HUDEP-2 (cell line): ENCODE measurements at regions not wholly inside any gene's neighbourhood (a gene's known extent, or its start where the extent isn't known, plus 50 kb on each side); places are given as distances from the start of the nearest gene placed in this dataset.

Source experiments
- DNase-seq, 76 experiments: peaks; one replicate each; lab custom pipeline; 2025; ENCODE audit not compliant: unreplicated experiment in 76 of 76; lab: John Stamatoyannopoulos, UW

GRCh38 chr6:157769776-157770426 is 53.1 kb upstream of the SNX9 start:
- DNase-seq, result no peak

DNA sequence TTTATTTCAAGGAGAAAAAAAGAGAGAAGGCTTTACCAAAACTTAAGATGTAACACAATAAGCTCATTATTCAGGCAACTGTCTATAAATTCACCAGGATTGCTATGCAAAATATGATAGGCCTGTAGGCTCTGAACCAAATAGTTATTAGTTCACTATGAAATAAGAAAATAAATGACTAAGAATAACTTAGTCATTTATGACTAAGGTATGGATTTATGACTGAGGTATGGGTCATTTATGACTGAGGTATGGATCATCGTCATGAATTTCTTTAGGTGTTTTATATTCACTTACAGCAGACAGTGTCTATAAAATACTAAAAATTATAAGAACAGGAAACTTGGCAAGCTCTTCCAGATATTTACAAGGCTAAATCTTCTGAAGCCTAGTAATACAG is 52.1 kb upstream of the SNX9 start:
- DNase-seq, result no peak

DNA sequence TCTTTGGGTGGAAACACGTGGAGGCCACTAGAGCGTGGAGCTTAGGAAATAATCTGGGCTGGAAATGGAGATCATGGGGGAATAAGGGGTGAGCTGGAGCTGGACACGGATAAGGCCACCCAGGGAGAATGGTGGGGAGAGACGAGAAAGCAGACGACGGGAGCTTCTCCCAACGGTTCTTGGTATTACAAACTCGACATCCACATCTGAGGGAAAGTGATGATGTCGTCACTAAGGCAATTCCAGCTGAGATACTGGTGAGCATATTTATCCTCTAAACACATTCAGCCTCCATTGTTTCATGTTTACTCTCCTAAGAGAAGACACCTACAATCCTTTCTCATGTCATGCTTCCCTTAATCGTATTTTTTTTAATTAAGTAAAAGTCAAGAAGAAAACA is 50.2 kb upstream of the SNX9 start:
- DNase-seq, result no peak
